H1 (cell line): ENCODE measurements at regions not wholly inside any gene's neighbourhood (a gene's known extent, or its start where the extent isn't known, plus 50 kb on each side); places are given as distances from the start of the nearest gene placed in this dataset.

Experiments
- HDAC6 ChIP-seq: IDR thresholded peaks from one replicate; pipeline ENCODE4 v1.7.1; 2012; ENCODE audit warnings: low read depth, mild to moderate bottlenecking, inconsistent platforms, low read length, moderate library complexity
- KDM1A ChIP-seq: fragments of 200-600, 300-600 bp; sonication (generic); IDR thresholded peaks from 2 replicates; pipeline ENCODE4 v1.7.1; 2016; ENCODE audit warnings: mild to moderate bottlenecking, low read length, borderline replicate concordance
- RFX5 ChIP-seq: IDR thresholded peaks from 2 replicates; pipeline ENCODE4 v1.6.1; 2011; ENCODE audit warnings: low read depth, low read length, improper control_type of control experiment, borderline replicate concordance
- SRF ChIP-seq: IDR thresholded peaks from 2 replicates; pipeline ENCODE4 v1.6.1; 2011; ENCODE audit warnings: mild to moderate bottlenecking, low read depth, low read length, moderate library complexity
- TF ChIP-seq, protein P1 (sequence below): fragments of 300-600 bp; sonication (generic); IDR thresholded peaks from 2 replicates; pipeline ENCODE4 v1.7.1; 2012; ENCODE audit warnings: low read length, moderate library complexity, mild to moderate bottlenecking, inconsistent platforms; ENCODE audit not compliant: insufficient replicate concordance

DNA sequence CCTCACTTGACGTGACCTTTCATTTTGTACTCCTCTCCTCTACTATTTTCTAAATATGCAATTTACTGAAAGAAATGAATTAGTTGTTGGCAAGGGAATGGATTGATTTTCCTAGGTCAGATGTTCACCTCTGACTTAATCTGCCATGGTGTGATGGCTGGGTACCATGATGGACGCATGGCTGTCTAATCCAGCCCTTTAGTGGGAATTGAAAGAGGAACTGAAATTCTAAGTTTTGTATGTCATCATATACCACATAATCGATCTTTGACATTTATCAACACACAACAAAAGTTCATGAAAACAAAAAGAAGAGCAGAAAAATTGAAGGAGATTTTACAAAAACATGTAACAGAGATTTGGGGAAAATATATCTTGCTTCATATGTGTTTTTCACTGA is 331.3 kb upstream of the SNX7 start (continued):
- no peak for TF ChIP-seq SRF
- no peak for TF ChIP-seq HDAC6
- TF ChIP-seq RFX5, result no peak
- TF ChIP-seq, protein P1, sequence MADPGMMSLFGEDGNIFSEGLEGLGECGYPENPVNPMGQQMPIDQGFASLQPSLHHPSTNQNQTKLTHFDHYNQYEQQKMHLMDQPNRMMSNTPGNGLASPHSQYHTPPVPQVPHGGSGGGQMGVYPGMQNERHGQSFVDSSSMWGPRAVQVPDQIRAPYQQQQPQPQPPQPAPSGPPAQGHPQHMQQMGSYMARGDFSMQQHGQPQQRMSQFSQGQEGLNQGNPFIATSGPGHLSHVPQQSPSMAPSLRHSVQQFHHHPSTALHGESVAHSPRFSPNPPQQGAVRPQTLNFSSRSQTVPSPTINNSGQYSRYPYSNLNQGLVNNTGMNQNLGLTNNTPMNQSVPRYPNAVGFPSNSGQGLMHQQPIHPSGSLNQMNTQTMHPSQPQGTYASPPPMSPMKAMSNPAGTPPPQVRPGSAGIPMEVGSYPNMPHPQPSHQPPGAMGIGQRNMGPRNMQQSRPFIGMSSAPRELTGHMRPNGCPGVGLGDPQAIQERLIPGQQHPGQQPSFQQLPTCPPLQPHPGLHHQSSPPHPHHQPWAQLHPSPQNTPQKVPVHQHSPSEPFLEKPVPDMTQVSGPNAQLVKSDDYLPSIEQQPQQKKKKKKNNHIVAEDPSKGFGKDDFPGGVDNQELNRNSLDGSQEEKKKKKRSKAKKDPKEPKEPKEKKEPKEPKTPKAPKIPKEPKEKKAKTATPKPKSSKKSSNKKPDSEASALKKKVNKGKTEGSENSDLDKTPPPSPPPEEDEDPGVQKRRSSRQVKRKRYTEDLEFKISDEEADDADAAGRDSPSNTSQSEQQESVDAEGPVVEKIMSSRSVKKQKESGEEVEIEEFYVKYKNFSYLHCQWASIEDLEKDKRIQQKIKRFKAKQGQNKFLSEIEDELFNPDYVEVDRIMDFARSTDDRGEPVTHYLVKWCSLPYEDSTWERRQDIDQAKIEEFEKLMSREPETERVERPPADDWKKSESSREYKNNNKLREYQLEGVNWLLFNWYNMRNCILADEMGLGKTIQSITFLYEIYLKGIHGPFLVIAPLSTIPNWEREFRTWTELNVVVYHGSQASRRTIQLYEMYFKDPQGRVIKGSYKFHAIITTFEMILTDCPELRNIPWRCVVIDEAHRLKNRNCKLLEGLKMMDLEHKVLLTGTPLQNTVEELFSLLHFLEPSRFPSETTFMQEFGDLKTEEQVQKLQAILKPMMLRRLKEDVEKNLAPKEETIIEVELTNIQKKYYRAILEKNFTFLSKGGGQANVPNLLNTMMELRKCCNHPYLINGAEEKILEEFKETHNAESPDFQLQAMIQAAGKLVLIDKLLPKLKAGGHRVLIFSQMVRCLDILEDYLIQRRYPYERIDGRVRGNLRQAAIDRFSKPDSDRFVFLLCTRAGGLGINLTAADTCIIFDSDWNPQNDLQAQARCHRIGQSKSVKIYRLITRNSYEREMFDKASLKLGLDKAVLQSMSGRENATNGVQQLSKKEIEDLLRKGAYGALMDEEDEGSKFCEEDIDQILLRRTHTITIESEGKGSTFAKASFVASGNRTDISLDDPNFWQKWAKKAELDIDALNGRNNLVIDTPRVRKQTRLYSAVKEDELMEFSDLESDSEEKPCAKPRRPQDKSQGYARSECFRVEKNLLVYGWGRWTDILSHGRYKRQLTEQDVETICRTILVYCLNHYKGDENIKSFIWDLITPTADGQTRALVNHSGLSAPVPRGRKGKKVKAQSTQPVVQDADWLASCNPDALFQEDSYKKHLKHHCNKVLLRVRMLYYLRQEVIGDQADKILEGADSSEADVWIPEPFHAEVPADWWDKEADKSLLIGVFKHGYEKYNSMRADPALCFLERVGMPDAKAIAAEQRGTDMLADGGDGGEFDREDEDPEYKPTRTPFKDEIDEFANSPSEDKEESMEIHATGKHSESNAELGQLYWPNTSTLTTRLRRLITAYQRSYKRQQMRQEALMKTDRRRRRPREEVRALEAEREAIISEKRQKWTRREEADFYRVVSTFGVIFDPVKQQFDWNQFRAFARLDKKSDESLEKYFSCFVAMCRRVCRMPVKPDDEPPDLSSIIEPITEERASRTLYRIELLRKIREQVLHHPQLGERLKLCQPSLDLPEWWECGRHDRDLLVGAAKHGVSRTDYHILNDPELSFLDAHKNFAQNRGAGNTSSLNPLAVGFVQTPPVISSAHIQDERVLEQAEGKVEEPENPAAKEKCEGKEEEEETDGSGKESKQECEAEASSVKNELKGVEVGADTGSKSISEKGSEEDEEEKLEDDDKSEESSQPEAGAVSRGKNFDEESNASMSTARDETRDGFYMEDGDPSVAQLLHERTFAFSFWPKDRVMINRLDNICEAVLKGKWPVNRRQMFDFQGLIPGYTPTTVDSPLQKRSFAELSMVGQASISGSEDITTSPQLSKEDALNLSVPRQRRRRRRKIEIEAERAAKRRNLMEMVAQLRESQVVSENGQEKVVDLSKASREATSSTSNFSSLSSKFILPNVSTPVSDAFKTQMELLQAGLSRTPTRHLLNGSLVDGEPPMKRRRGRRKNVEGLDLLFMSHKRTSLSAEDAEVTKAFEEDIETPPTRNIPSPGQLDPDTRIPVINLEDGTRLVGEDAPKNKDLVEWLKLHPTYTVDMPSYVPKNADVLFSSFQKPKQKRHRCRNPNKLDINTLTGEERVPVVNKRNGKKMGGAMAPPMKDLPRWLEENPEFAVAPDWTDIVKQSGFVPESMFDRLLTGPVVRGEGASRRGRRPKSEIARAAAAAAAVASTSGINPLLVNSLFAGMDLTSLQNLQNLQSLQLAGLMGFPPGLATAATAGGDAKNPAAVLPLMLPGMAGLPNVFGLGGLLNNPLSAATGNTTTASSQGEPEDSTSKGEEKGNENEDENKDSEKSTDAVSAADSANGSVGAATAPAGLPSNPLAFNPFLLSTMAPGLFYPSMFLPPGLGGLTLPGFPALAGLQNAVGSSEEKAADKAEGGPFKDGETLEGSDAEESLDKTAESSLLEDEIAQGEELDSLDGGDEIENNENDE, result no peak
- no peak for TF ChIP-seq KDM1A
- TF ChIP-seq, all 59 proteins: peak for 0
